H1 (cell line): ENCODE measurements at regions not wholly inside any gene's neighbourhood (a gene's known extent, or its start where the extent isn't known, plus 50 kb on each side); places are given as distances from the start of the nearest gene placed in this dataset.

ENCODE experiments used
- CTCF ChIA-PET: fragments of 300-600 bp; sonication (Branson Sonifier 250); formaldehyde crosslinking; loops from one replicate; lab custom pipeline; 2021; ENCODE audit not compliant: partially characterized antibody; lab: Charles Lee
- POLR2A ChIA-PET: fragments of 300-600 bp; sonication (Branson Sonifier 250); formaldehyde crosslinking; loops from one replicate; lab custom pipeline; 2021; ENCODE audit warnings: inconsistent platforms; ENCODE audit not compliant: partially characterized antibody; lab: Charles Lee
- DNase-seq, 2 experiments: peaks; one replicate each; pipeline versions ENCODE4 v3.0.0 to v3.0.0-alpha.2; 2010 to 2022; ENCODE audit warnings: low spot score in 2 of 2, low read depth in 1 of 2, mixed read lengths in 1 of 2
- FAIRE-seq: peaks from 2 replicates; lab custom pipeline; 2011; peaks lifted over from hg19 to GRCh38; lab: Jason Lieb, UNC
- H2AFZ ChIP-seq: 2 replicates; pipeline ENCODE4 v1.8.1; 2012; ENCODE audit warnings: low read length, inconsistent platforms
- H2AK5ac ChIP-seq: 2 replicates; pipeline ENCODE4 v1.6.1; 2013; ENCODE audit warnings: low read depth, low read length
- H2BK120ac ChIP-seq: replicated peaks from 2 replicates; pipeline ENCODE3; 2013; ENCODE audit warnings: low read depth, low read length, inconsistent platforms
- H2BK12ac ChIP-seq: 2 replicates; pipeline ENCODE4 v1.6.1; 2013; ENCODE audit warnings: low read depth, low read length
- H2BK15ac ChIP-seq: 2 replicates; pipeline ENCODE4 v1.6.1; 2013; ENCODE audit warnings: low read length
- H2BK20ac ChIP-seq: 2 replicates; pipeline ENCODE4 v1.6.1; 2013; ENCODE audit warnings: low read length
- H2BK5ac ChIP-seq: 2 replicates; pipeline ENCODE4 v1.6.1; 2013; ENCODE audit warnings: low read depth, low read length
- H3K14ac ChIP-seq: 2 replicates; pipeline ENCODE4 v1.6.1; 2013; ENCODE audit warnings: inconsistent platforms; ENCODE audit not compliant: insufficient read length
- H3K18ac ChIP-seq: 2 replicates; pipeline ENCODE4 v1.6.1; 2013; ENCODE audit warnings: low read length; ENCODE audit errors: extremely low read depth
- H3K23ac ChIP-seq: 2 replicates; pipeline ENCODE4 v1.6.1; 2013; ENCODE audit warnings: inconsistent platforms; ENCODE audit not compliant: insufficient read length
- H3K23me2 ChIP-seq: 2 replicates; pipeline ENCODE4 v1.6.1; 2013; ENCODE audit warnings: low read depth, low read length
- H3K27ac ChIP-seq: 2 replicates; pipeline ENCODE4 v1.6.1; 2011; ENCODE audit warnings: low read depth, low read length, inconsistent platforms
- H3K27me3 ChIP-seq, 4 experiments: replicated peaks in 1 of 4; 1 replicate in 1 of 4; 2 replicates in 3 of 4; pipeline versions ENCODE4 v1.6.1 to v1.8.1; 2011 to 2013; ENCODE audit warnings: low read length in 3 of 4, mild to moderate bottlenecking in 3 of 4, inconsistent platforms in 2 of 4, mixed read lengths in 2 of 4, moderate library complexity in 1 of 4; ENCODE audit not compliant: control insufficient read depth in 3 of 4, insufficient read depth in 3 of 4; ENCODE audit errors: extremely low read depth in 1 of 4
- H3K36me3 ChIP-seq, 4 experiments: 2 replicates each; pipeline versions ENCODE4 v1.6.1 to v1.8.1; 2011 to 2013; ENCODE audit warnings: mild to moderate bottlenecking in 4 of 4, low read length in 3 of 4, moderate library complexity in 2 of 4, control low read depth in 1 of 4, inconsistent platforms in 1 of 4; ENCODE audit not compliant: insufficient read depth in 4 of 4, control insufficient read depth in 2 of 4
- H3K4ac ChIP-seq: replicated peaks from 2 replicates; pipeline ENCODE3; 2013; ENCODE audit warnings: low read length, low read depth, mixed read lengths, inconsistent platforms; ENCODE audit not compliant: insufficient read length
- H3K4me1 ChIP-seq, 4 experiments: replicated peaks in 1 of 4; 1 replicate in 1 of 4; 2 replicates in 3 of 4; pipeline versions ENCODE4 v1.6.1 to v1.8.1; 2011 to 2013; ENCODE audit warnings: low read length in 3 of 4, inconsistent platforms in 2 of 4, mixed read lengths in 1 of 4; ENCODE audit not compliant: insufficient read depth in 4 of 4, control insufficient read depth in 3 of 4
- H3K4me2 ChIP-seq, 2 experiments: 2 replicates each; pipeline versions ENCODE4 v1.6.1 to v1.8.1; 2011 to 2013; ENCODE audit warnings: low read depth in 2 of 2, low read length in 2 of 2, control low read depth in 1 of 2, inconsistent platforms in 1 of 2, mild to moderate bottlenecking in 1 of 2; ENCODE audit not compliant: insufficient read depth in 1 of 2
- H3K4me3 ChIP-seq, 4 experiments: fragments of 200-600, 300-600 bp in 1 of 4; sonication (generic), shearing (Covaris generic), sonication (Bioruptor Twin) in 1 of 4; 2 replicates each; pipeline versions ENCODE4 v1.5.1 to v1.8.1; 2011 to 2016; ENCODE audit warnings: low read length in 4 of 4, low read depth in 3 of 4, control low read depth in 2 of 4, inconsistent platforms in 2 of 4, mild to moderate bottlenecking in 2 of 4, mixed read lengths in 1 of 4, moderate library complexity in 1 of 4; ENCODE audit not compliant: insufficient read depth in 2 of 4; ENCODE audit errors: extremely low read depth in 1 of 4
- H3K56ac ChIP-seq: replicated peaks from 2 replicates; pipeline ENCODE3; 2013; ENCODE audit warnings: low read depth, mild to moderate bottlenecking, mixed read lengths, low read length, inconsistent platforms; ENCODE audit not compliant: insufficient read length
- H3K79me1 ChIP-seq: 2 replicates; pipeline ENCODE4 v1.6.1; 2013; ENCODE audit warnings: low read depth, low read length, control low read depth
- H3K79me2 ChIP-seq, 2 experiments: 2 replicates each; pipeline versions ENCODE4 v1.6.1 to v1.8.1; 2012 to 2013; ENCODE audit warnings: low read length in 2 of 2, mild to moderate bottlenecking in 2 of 2, inconsistent platforms in 1 of 2; ENCODE audit not compliant: insufficient read depth in 2 of 2, control insufficient read depth in 1 of 2
- H3K9ac ChIP-seq, 4 experiments: replicated peaks in 1 of 4; 1 replicate in 1 of 4; 2 replicates in 3 of 4; pipeline versions ENCODE4 v1.6.1 to v1.8.1; 2011 to 2013; ENCODE audit warnings: low read depth in 3 of 4, low read length in 3 of 4, control low read depth in 2 of 4, mild to moderate bottlenecking in 2 of 4, moderate library complexity in 2 of 4, inconsistent platforms in 1 of 4; ENCODE audit errors: extremely low read depth in 1 of 4
- H3K9me3 ChIP-seq, 2 experiments: 2 replicates each; pipeline versions ENCODE4 v1.6.1 to v1.8.1; 2012 to 2013; ENCODE audit warnings: mild to moderate bottlenecking in 2 of 2, moderate library complexity in 2 of 2, control low read depth in 1 of 2, inconsistent platforms in 1 of 2, low read depth in 1 of 2, low read length in 1 of 2, mixed read lengths in 1 of 2; ENCODE audit not compliant: insufficient read depth in 2 of 2
- H4K20me1 ChIP-seq, 2 experiments: replicated peaks in 1 of 2; 2 replicates each; pipeline versions ENCODE3 to v1.8.1; 2011 to 2013; ENCODE audit warnings: inconsistent platforms in 2 of 2, low read length in 2 of 2, mild to moderate bottlenecking in 1 of 2; ENCODE audit not compliant: insufficient read depth in 2 of 2, control insufficient read depth in 1 of 2
- H4K5ac ChIP-seq: 2 replicates; pipeline ENCODE4 v1.6.1; 2013; ENCODE audit warnings: low read length, low read depth, mixed read lengths, inconsistent platforms; ENCODE audit not compliant: insufficient read length
- H4K8ac ChIP-seq: 2 replicates; pipeline ENCODE4 v1.8.0; 2013; ENCODE audit warnings: mild to moderate bottlenecking, moderate library complexity, low read length, inconsistent platforms; ENCODE audit not compliant: insufficient read depth; ENCODE audit errors: extremely low read depth
- H4K91ac ChIP-seq: replicated peaks from 2 replicates; pipeline ENCODE3; 2013; ENCODE audit warnings: low read length, mixed read lengths, inconsistent platforms; ENCODE audit not compliant: insufficient read length
- ASH2L ChIP-seq: fragments of 200-600, 300-600 bp; sonication (generic); IDR thresholded peaks from one replicate; pipeline ENCODE4 v1.7.1; 2017; ENCODE audit warnings: low read length
- CBX5 ChIP-seq: fragments of 300-800, 300-1000 bp; sonication (generic); IDR thresholded peaks from 2 replicates; pipeline ENCODE4 v1.7.1; 2016; ENCODE audit warnings: antibody characterized with exemption, low read length, low read depth
- CHD2 ChIP-seq: IDR thresholded peaks from 2 replicates; pipeline ENCODE4 v1.6.1; 2012; ENCODE audit warnings: low read length, improper control_type of control experiment
- EGR1 ChIP-seq: IDR thresholded peaks from 2 replicates; pipeline ENCODE4 v1.6.1; 2011; ENCODE audit warnings: low read depth, low read length, borderline replicate concordance
- GABPA ChIP-seq: IDR thresholded peaks from 2 replicates; pipeline ENCODE4 v1.6.1; 2011; ENCODE audit warnings: mild to moderate bottlenecking, low read length, moderate library complexity, borderline replicate concordance; ENCODE audit not compliant: insufficient read depth
- NRF1 ChIP-seq: IDR thresholded peaks from 2 replicates; pipeline ENCODE4 v1.6.1; 2011; ENCODE audit warnings: mild to moderate bottlenecking, low read depth, low read length, improper control_type of control experiment
- PHF8 ChIP-seq: fragments of 200-600 bp; sonication (generic); conservative IDR thresholded peaks from 2 replicates; pipeline ENCODE4 v1.7.1; 2012; ENCODE audit warnings: low read depth, mild to moderate bottlenecking, inconsistent platforms, low read length, moderate library complexity
- POU5F1 ChIP-seq: IDR thresholded peaks from 2 replicates; pipeline ENCODE4 v1.6.1; 2011; ENCODE audit warnings: low read depth, mild to moderate bottlenecking, low read length, moderate library complexity
- RNF2 ChIP-seq: fragments of 200-900, 300-1000 bp; sonication (generic); IDR thresholded peaks from 2 replicates; pipeline ENCODE4 v1.7.1; 2016; ENCODE audit warnings: borderline replicate concordance, low read depth, mild to moderate bottlenecking, antibody characterized with exemption, low read length; ENCODE audit not compliant: poor library complexity, severe bottlenecking; ENCODE audit errors: missing control alignments
- SIRT6 ChIP-seq: IDR thresholded peaks from one replicate; pipeline ENCODE4 v1.7.1; 2012; ENCODE audit warnings: low read length, inconsistent platforms
- TEAD4 ChIP-seq: IDR thresholded peaks from 2 replicates; pipeline ENCODE4 v1.6.1; 2012; ENCODE audit warnings: low read depth, low read length, inconsistent platforms, mixed read lengths
- WGBS, 2 experiments: shearing (Covaris generic) in 1 of 2; methylation state at CpG; one replicate each; pipeline versions ENCODE4 v1.1.6 to v1.1.7; 2013 to 2015; ENCODE audit warnings: low lambda C conversion rate in 2 of 2, mixed read lengths in 2 of 2, inconsistent platforms in 1 of 2, low coverage in 1 of 2, missing lambda C conversion rate in 1 of 2; ENCODE audit not compliant: insufficient replicate concordance in 2 of 2, insufficient coverage in 1 of 2, insufficient read length in 1 of 2; ENCODE audit errors: extremely low coverage in 1 of 2, missing lambda C conversion rate in 1 of 2; 5-methylcytosine and 5-hydroxymethylcytosine counted together

DNA sequence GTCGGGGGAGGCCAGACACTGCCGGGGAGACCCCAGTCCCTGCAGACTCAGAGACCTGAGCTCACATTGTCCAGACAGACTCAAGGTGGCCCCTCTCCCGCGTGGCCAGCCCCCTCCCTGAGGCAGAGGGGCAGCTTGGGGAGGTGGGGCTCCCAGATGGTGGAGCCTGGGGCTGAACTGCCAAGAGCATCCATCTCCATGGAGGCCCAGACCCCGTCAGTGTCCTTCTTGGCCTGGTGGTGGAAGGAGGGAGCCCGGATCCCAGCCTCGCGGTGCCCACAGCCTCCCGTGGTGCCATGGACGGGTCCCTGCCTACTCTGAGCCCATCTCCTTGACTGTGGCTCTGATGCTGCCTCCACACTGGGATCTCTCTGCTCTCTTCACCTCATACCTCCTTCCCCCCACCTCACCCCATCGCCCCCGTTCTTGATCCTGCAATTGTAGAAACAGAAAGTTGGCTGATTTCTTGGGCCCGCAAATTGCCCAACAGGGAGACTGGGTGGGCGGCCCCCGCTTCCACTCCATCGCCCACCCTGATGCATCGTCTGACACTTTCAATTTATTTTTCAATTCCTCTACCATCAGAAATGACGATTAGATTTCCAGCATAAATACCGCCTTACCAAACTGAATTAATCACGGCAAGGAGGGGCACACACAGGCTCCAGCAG lies 348.9 kb downstream of the MATN1 start:
- H2AFZ ChIP-seq, result no peak overlapping the region

More for the DNA sequence above, 348.9 kb downstream of the MATN1 start:
- ChIA-PET POLR2A (no interaction called here), CTCF (interaction anchor here (1.0 to 1.6 kb wide), 3 partner anchors 12 to 100 kb away, joined by 3 to 5 read pairs (median 4); no protein-coding TSS in a partner anchor)
- Histone ChIP-seq H3K36me3 (no peaks in the 10 kb centered on the region), H4K8ac (0 out of 2 replicates have a peak overlapping the region, but pooled peaks have one; percentile 41), H2BK5ac (no peak overlapping the region), H3K9ac (no peak overlapping the region), H3K14ac (no peak overlapping the region), H2BK15ac (no peak overlapping the region), H3K4me2 (no peak overlapping the region), H3K4ac (no peak overlapping the region), H3K79me1 (no peaks in the 10 kb centered on the region), H3K79me2 (no peaks in the 10 kb centered on the region), H3K23ac (no peak overlapping the region), H2BK120ac (no peak overlapping the region), H3K9me3 (no peaks in the 10 kb centered on the region), H4K5ac (no peak overlapping the region), H3K27ac (no peak overlapping the region), H3K4me3 (no peak overlapping the region), H2BK12ac (no peak overlapping the region), H4K20me1 (no peaks in the 10 kb centered on the region), H3K18ac (no peak overlapping the region), H3K4me1 (peaks cover 0 to 6% (median 0%) of the 10 kb centered on the region in 4 experiments; a peak in 3 of 7 replicates), H4K91ac (no peak overlapping the region), H3K56ac (no peak overlapping the region), H3K27me3 (no peaks in the 10 kb centered on the region), H3K23me2 (no peaks in the 10 kb centered on the region), H2BK20ac (no peak overlapping the region), H2AK5ac (no peak overlapping the region)
- FAIRE-seq, result no peak
- peak in 1 of 2 experiments; percentile 29 for DNase-seq
- 89% methylated on average over 20 of the region's 20 CpGs; no CpG with 5 or more reads in 1 of the 2 experiments for WGBS, 2 experiments
- TF ChIP-seq ASH2L (no peak), CHD2 (no peak), RNF2 (no peak), SIRT6 (no peak), EGR1 (no peak), NRF1 (no peak), TEAD4 (no peak), CBX5 (no peak), PHF8 (no peak), GABPA (no peak), POU5F1 (no peak)
